HG03457 (cell line): ENCODE measurements at regions not wholly inside any gene's neighbourhood (a gene's known extent, or its start where the extent isn't known, plus 50 kb on each side); places are given as distances from the start of the nearest gene placed in this dataset.

Experiments used
- ATAC-seq: cut with Tn5 transposase; IDR thresholded peaks from one replicate; pipeline ENCODE4 v1.9.1; 2021; ENCODE audit warnings: moderate number of reproducible peaks; ENCODE audit not compliant: unreplicated experiment

- no peak for ATAC-seq
Observed at GRCh38 chr1:79448426-79448825, 441.9 kb upstream of the ADGRL4 start.

GRCh38 chr1:79441238-79441637 lies 434.7 kb upstream of the ADGRL4 start:
- no peak for ATAC-seq

- no peak for ATAC-seq
Observed at GRCh38 chr1:79437540-79437939, 431.0 kb upstream of the ADGRL4 start.

GRCh38 chr1:79431340-79431739 lies 424.8 kb upstream of the ADGRL4 start:
- ATAC-seq, result no peak

GRCh38 chr1:79430437-79430836 lies 423.9 kb upstream of the ADGRL4 start:
- ATAC-seq, result no peak

GRCh38 chr1:79422726-79423125 lies 416.2 kb upstream of the ADGRL4 start:
- no peak for ATAC-seq

- no peak for ATAC-seq
Observed at GRCh38 chr1:79398501-79398900, 392.0 kb upstream of the ADGRL4 start.

GRCh38 chr1:79396901-79397300 lies 390.4 kb upstream of the ADGRL4 start:
- no peak for ATAC-seq

- ATAC-seq, result no peak
Observed at GRCh38 chr1:79388694-79389361, 382.3 kb upstream of the ADGRL4 start.

GRCh38 chr1:79386730-79387129 lies 380.2 kb upstream of the ADGRL4 start:
- no peak for ATAC-seq

- no peak for ATAC-seq
Observed at GRCh38 chr1:79380078-79380477, 373.5 kb upstream of the ADGRL4 start.

GRCh38 chr1:79376106-79376505 lies 369.6 kb upstream of the ADGRL4 start:
- ATAC-seq, result no peak

- no peak for ATAC-seq
Observed at GRCh38 chr1:79375352-79375751, 368.8 kb upstream of the ADGRL4 start.

GRCh38 chr1:79374397-79374796 lies 367.9 kb upstream of the ADGRL4 start:
- no peak for ATAC-seq

- no peak for ATAC-seq
Observed at GRCh38 chr1:79373481-79374125, 367.1 kb upstream of the ADGRL4 start.

- no peak for ATAC-seq
Observed at GRCh38 chr1:79371802-79372201, 365.3 kb upstream of the ADGRL4 start.

- ATAC-seq, result no peak
Observed at GRCh38 chr1:79369091-79369490, 362.6 kb upstream of the ADGRL4 start.

GRCh38 chr1:79364896-79365295 lies 358.4 kb upstream of the ADGRL4 start:
- no peak for ATAC-seq

- ATAC-seq, result no peak
Observed at GRCh38 chr1:79363430-79363829, 356.9 kb upstream of the ADGRL4 start.

- no peak for ATAC-seq
Observed at GRCh38 chr1:79362470-79362869, 355.9 kb upstream of the ADGRL4 start.

- no peak for ATAC-seq
Observed at GRCh38 chr1:79355090-79355489, 348.6 kb upstream of the ADGRL4 start.

- ATAC-seq, result no peak
Observed at GRCh38 chr1:79353224-79353623, 346.7 kb upstream of the ADGRL4 start.

- no peak for ATAC-seq
Observed at GRCh38 chr1:79326875-79327274, 320.3 kb upstream of the ADGRL4 start.
